ENCODE measurements at regions not wholly inside any gene's neighbourhood (a gene's known extent, or its start where the extent isn't known, plus 50 kb on each side); places are given as distances from the start of the nearest gene placed in this dataset.

DNA sequence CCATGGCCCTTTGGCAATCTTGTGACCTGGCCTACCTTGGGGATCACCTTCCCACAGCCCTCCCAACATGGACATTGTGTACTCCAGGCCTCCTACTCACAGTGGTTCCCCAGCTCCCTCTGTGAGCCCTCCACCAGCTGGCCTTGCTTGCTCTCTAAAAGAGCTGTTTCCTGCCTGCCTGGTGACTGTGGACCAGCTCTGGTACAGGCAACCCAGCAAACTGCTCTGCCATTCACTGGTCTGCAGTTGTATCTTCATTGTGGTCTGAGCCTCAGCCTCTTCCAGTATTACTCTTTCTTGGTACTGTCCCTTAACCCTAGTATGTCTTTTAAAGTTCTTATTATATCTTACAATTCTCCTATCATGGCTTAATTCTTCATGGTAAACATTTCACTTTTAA lies 236.2 kb downstream of the KTN1 start:
- TF ChIP-seq POLR2A (IDR thresholded peaks at IDR 0.05; ENCODE audit: low read depth, low read length) (no peak), TAF1 (IDR thresholded peaks at IDR 0.05; ENCODE audit: borderline replicate concordance, low read depth, low read length) (no peak)
